CD14-positive monocyte (primary cell): ENCODE measurements at regions not wholly inside any gene's neighbourhood (a gene's known extent, or its start where the extent isn't known, plus 50 kb on each side); places are given as distances from the start of the nearest gene placed in this dataset.
A peak's percentile ranks its signal among the peaks of the same experiment; 100 is the strongest.

Experiments
- DNase-seq, 3 donors: peaks; one replicate each; pipeline ENCODE4 v3.0.0-alpha.2; 2011 to 2022
- H2AFZ ChIP-seq: 2 replicates; pipeline ENCODE4 v1.6.0; 2012; ENCODE audit warnings: mild to moderate bottlenecking, low read depth, low read length, inconsistent platforms; ENCODE audit not compliant: insufficient read depth, poor library complexity, severe bottlenecking
- H3K27ac ChIP-seq, 2 donors: 1 replicate in 1 of 2; 2 replicates in 1 of 2; pipeline ENCODE4 v1.5.1; 2012 to 2013; ENCODE audit warnings: low read length in 2 of 2, control low read depth in 1 of 2, inconsistent platforms in 1 of 2, low read depth in 1 of 2, mild to moderate bottlenecking in 1 of 2
- H3K27me3 ChIP-seq, 2 donors: one replicate each; pipeline versions ENCODE4 v1.6.0 to v1.6.1; 2011 to 2013; ENCODE audit warnings: low read length in 2 of 2; ENCODE audit not compliant: control insufficient read depth in 2 of 2, insufficient read depth in 2 of 2
- H3K36me3 ChIP-seq, 2 donors: replicated peaks in 1 of 2; 1 replicate in 1 of 2; 2 replicates in 1 of 2; pipeline versions ENCODE4 v1.5.1 to v1.6.1; 2012 to 2013; ENCODE audit warnings: low read length in 2 of 2, control low read depth in 1 of 2, inconsistent platforms in 1 of 2, mild to moderate bottlenecking in 1 of 2; ENCODE audit not compliant: insufficient read depth in 2 of 2, control insufficient read depth in 1 of 2
- H3K4me1 ChIP-seq, 2 donors: 1 replicate in 1 of 2; 2 replicates in 1 of 2; pipeline versions ENCODE4 v1.5.1 to v1.6.1; 2012 to 2013; ENCODE audit warnings: low read length in 2 of 2, control low read depth in 1 of 2, inconsistent platforms in 1 of 2, mild to moderate bottlenecking in 1 of 2, moderate library complexity in 1 of 2; ENCODE audit not compliant: insufficient read depth in 2 of 2, control insufficient read depth in 1 of 2
- H3K4me2 ChIP-seq: replicated peaks from 2 replicates; pipeline ENCODE3; 2012; ENCODE audit warnings: low read length, moderate library complexity, mild to moderate bottlenecking; ENCODE audit not compliant: poor library complexity, severe bottlenecking; ENCODE audit errors: extremely low read depth
- H3K4me3 ChIP-seq, 3 experiments: fragments of 200-600 bp in 1 of 3; sonication (generic) in 1 of 3; replicated peaks in 1 of 3; 1 replicate in 2 of 3; 2 replicates in 1 of 3; pipeline ENCODE4 v1.5.1; 2011 to 2013; ENCODE audit warnings: low read length in 3 of 3, mild to moderate bottlenecking in 3 of 3, control low read depth in 2 of 3, low read depth in 2 of 3, inconsistent platforms in 1 of 3, moderate library complexity in 1 of 3
- H3K79me2 ChIP-seq: 2 replicates; pipeline ENCODE4 v1.6.0; 2012; ENCODE audit warnings: mild to moderate bottlenecking, control low read depth, inconsistent platforms, low read length, moderate library complexity; ENCODE audit not compliant: insufficient read depth
- H3K9ac ChIP-seq: 2 replicates; pipeline ENCODE4 v1.6.0; 2017; ENCODE audit warnings: low read length, mild to moderate bottlenecking; ENCODE audit not compliant: insufficient read depth, poor library complexity, severe bottlenecking
- H3K9me3 ChIP-seq, 2 donors: replicated peaks in 1 of 2; 1 replicate in 1 of 2; 2 replicates in 1 of 2; pipeline versions ENCODE4 v1.5.1 to v1.6.1; 2012 to 2013; ENCODE audit warnings: low read length in 2 of 2, control low read depth in 1 of 2; ENCODE audit not compliant: control insufficient read depth in 1 of 2, insufficient read depth in 1 of 2
- H4K20me1 ChIP-seq: 2 replicates; pipeline ENCODE4 v1.6.0; 2012; ENCODE audit warnings: mild to moderate bottlenecking, low read length, control low read depth, moderate library complexity; ENCODE audit not compliant: insufficient read depth
- H3K27ac Mint-ChIP-seq, 7 donors: one replicate each; pipeline ENCODE4 v1.8.0; 2020; ENCODE audit warnings: mild to moderate bottlenecking in 7 of 7, mixed read lengths in 7 of 7, moderate library complexity in 6 of 7, inconsistent platforms in 2 of 7
- H3K27me3 Mint-ChIP-seq, 3 donors: one replicate each; pipeline ENCODE4 v1.8.0; 2021 to 2022; ENCODE audit warnings: low read depth in 3 of 3, mild to moderate bottlenecking in 3 of 3, mixed read lengths in 3 of 3, moderate library complexity in 3 of 3, inconsistent platforms in 1 of 3
- H3K36me3 Mint-ChIP-seq, 2 donors: one replicate each; pipeline ENCODE4 v1.8.0; 2020; ENCODE audit warnings: mixed read lengths in 2 of 2, inconsistent platforms in 1 of 2, mild to moderate bottlenecking in 1 of 2
- H3K4me1 Mint-ChIP-seq: one replicate; pipeline ENCODE4 v1.8.0; 2020; ENCODE audit warnings: mild to moderate bottlenecking, mixed read lengths
- H3K4me3 Mint-ChIP-seq, 2 donors: one replicate each; pipeline ENCODE4 v1.8.0; 2020; ENCODE audit warnings: mild to moderate bottlenecking in 2 of 2, mixed read lengths in 2 of 2, moderate library complexity in 1 of 2
- H3K9me3 Mint-ChIP-seq, 7 donors: one replicate each; pipeline ENCODE4 v1.8.0; 2020 to 2022; ENCODE audit warnings: mixed read lengths in 7 of 7, mild to moderate bottlenecking in 6 of 7, moderate library complexity in 6 of 7, inconsistent platforms in 2 of 7
- WGBS: methylation state at CpG from one replicate; pipeline ENCODE4 v1.1.5; 2013; ENCODE audit warnings: missing lambda C conversion rate; ENCODE audit not compliant: insufficient coverage; 5-methylcytosine and 5-hydroxymethylcytosine counted together
- intact Hi-C, 2 donors: fragments of 100-400 bp; cut with micrococcal nuclease; formaldehyde crosslinking; loops; one replicate each; pipeline versions ENCODE4 v1.15.0 to v1.15.1; 2023
- TF ChIP-seq, protein P1 (sequence below): fragments of 200-600 bp; IDR thresholded peaks from one replicate; pipeline ENCODE4 v1.8.0; 2022; ENCODE audit warnings: antibody characterized with exemption, mild to moderate bottlenecking

DNA sequence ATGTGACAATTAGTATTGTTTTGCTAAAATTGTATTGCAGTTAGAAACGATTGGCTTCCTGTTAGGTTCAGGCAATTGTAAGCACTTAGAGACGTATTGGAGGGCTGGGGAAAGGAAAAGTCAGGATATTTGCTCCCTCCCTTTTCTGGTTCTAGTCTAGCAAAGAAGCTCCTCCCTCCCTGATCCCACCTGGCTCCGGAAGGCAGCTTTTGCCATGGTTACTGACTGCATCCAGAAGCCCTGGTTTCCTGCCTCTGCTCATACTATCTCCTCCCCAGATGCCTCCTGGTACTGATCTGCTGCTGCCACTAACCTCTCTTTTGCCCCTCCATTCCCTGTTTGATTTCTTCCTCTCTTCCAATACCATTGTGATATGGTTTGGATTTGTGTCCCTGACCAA is 275.9 kb downstream of the MREG start:
- H3K27ac Mint-ChIP-seq = peak overlapping the region in 5 of 7 donors; percentile 78 to 94 (median 83)
- H3K4me3 ChIP-seq = no peak overlapping the region
- H3K27ac ChIP-seq = peak overlapping the region in 1 of 2 donors; percentile 15
- TF ChIP-seq, protein P1, sequence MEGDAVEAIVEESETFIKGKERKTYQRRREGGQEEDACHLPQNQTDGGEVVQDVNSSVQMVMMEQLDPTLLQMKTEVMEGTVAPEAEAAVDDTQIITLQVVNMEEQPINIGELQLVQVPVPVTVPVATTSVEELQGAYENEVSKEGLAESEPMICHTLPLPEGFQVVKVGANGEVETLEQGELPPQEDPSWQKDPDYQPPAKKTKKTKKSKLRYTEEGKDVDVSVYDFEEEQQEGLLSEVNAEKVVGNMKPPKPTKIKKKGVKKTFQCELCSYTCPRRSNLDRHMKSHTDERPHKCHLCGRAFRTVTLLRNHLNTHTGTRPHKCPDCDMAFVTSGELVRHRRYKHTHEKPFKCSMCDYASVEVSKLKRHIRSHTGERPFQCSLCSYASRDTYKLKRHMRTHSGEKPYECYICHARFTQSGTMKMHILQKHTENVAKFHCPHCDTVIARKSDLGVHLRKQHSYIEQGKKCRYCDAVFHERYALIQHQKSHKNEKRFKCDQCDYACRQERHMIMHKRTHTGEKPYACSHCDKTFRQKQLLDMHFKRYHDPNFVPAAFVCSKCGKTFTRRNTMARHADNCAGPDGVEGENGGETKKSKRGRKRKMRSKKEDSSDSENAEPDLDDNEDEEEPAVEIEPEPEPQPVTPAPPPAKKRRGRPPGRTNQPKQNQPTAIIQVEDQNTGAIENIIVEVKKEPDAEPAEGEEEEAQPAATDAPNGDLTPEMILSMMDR = no peak
- no peak for DNase-seq
- peaks cover 3 to 4% of the 10 kb centered on the region in 2 donors for H3K36me3 Mint-ChIP-seq
- WGBS = 80% methylated on average over 1 of the region's 3 CpGs
- no peak overlapping the region for H3K4me3 Mint-ChIP-seq
- H3K36me3 ChIP-seq = no peaks in the 10 kb centered on the region
- H3K4me1 Mint-ChIP-seq = peaks cover 35% of the 10 kb centered on the region
- no peaks in the 10 kb centered on the region for H3K27me3 ChIP-seq
- no peaks in the 10 kb centered on the region for H3K79me2 ChIP-seq
- no peak overlapping the region for H3K9ac ChIP-seq
- no peak overlapping the region for H2AFZ ChIP-seq
- H3K4me2 ChIP-seq = no peak overlapping the region
- no peaks in the 10 kb centered on the region for H3K9me3 ChIP-seq
- no peaks in the 10 kb centered on the region for H4K20me1 ChIP-seq
- peaks cover 27 to 41% of the 10 kb centered on the region in 2 donors for H3K4me1 ChIP-seq
- intact Hi-C loops = loop anchor here in 1 of 2 donors (10.0 kb wide), 1 partner anchor 47 kb away; no protein-coding TSS in a partner anchor
- H3K27me3 Mint-ChIP-seq = peaks cover 0 to 1% (median 0%) of the 10 kb centered on the region in 3 donors
- peaks cover 6 to 14% (median 12%) of the 10 kb centered on the region in 7 donors for H3K9me3 Mint-ChIP-seq

DNA sequence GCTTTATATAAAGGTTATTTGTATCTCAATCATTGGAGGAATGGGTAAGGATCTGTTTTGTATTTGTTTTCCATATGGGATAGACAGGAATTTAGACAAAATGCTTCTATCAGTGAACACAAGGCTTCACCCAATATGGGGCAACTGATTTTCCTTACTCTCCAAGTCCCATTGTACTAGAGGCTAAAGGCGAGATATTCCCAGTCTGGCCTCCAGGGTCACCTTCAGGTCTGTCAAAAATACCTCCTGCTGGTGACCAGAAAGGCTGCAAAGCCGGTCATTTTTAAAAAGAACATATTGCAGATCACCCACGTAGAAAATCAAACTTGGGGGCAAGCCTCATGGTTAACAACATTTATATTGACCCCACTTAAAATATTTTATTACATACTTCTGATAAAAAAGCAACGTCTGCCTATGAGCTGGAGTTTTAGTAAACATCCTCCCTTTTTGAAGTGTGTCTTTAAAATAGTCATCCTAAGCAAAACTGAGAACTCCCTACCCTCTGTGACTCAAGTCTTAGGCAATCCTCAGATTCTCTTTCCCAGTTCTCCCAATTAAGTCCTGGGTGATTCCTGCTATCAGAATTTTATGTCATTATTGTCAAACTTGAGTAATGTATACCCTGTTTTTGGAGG is 276.6 kb downstream of the MREG start:
- DNase-seq = peak in 2 of 3 donors; percentile 44
- H3K4me1 Mint-ChIP-seq = peaks cover 28% of the 10 kb centered on the region
- peaks cover 0 to 3% (median 0%) of the 10 kb centered on the region in 3 donors for H3K27me3 Mint-ChIP-seq
- intact Hi-C loops = loop anchor here in 1 of 2 donors (10.0 kb wide), 1 partner anchor 48 kb away; no protein-coding TSS in a partner anchor
- H3K9me3 Mint-ChIP-seq = peaks cover 6 to 17% (median 12%) of the 10 kb centered on the region in 7 donors
- H2AFZ ChIP-seq = no peak overlapping the region
- H3K9ac ChIP-seq = no peak overlapping the region
- H3K79me2 ChIP-seq = no peaks in the 10 kb centered on the region
- no peaks in the 10 kb centered on the region for H3K9me3 ChIP-seq
- peak overlapping the region in 6 of 7 donors; percentile 9 to 78 (median 39) for H3K27ac Mint-ChIP-seq
- no peak overlapping the region for H3K4me3 ChIP-seq
- no peaks in the 10 kb centered on the region for H3K27me3 ChIP-seq
- no peak overlapping the region for H3K4me3 Mint-ChIP-seq
- no peaks in the 10 kb centered on the region for H4K20me1 ChIP-seq
- no peak overlapping the region for H3K4me2 ChIP-seq
- peaks cover 3 to 4% of the 10 kb centered on the region in 2 donors for H3K36me3 Mint-ChIP-seq
- H3K27ac ChIP-seq = no peak overlapping the region
- TF ChIP-seq, protein P1 = peak; percentile 20
- H3K4me1 ChIP-seq = peaks cover 22 to 34% of the 10 kb centered on the region in 2 donors
- 83% methylated on average over 2 of the region's 4 CpGs for WGBS
- H3K36me3 ChIP-seq = no peaks in the 10 kb centered on the region
